Vagina (tissue), 2 donors: ENCODE measurements at regions not wholly inside any gene's neighbourhood (a gene's known extent, or its start where the extent isn't known, plus 50 kb on each side); places are given as distances from the start of the nearest gene placed in this dataset.

Experiments
- DNase-seq, 2 donors: peaks; one replicate each; pipeline ENCODE4 v3.0.0-alpha.2; 2017; ENCODE audit errors: extremely low spot score in 2 of 2
- H3K27ac ChIP-seq: fragments of 200-600 bp; sonication (generic); one replicate; pipeline ENCODE4 v1.5.1; 2019
- H3K27me3 ChIP-seq: fragments of 200-600 bp; sonication (generic); one replicate; pipeline ENCODE4 v1.5.1; 2019
- H3K36me3 ChIP-seq, 2 donors: fragments of 200-600 bp; sonication (generic); one replicate each; pipeline ENCODE4 v1.5.1; 2017 to 2019
- H3K4me1 ChIP-seq: fragments of 200-600 bp; sonication (generic); one replicate; pipeline ENCODE4 v1.5.1; 2019
- H3K4me3 ChIP-seq, 2 donors: fragments of 200-600 bp; sonication (generic); 1 replicate in 1 of 2; 2 replicates in 1 of 2; pipeline ENCODE4 v1.5.1; 2016 to 2019
- H3K9me3 ChIP-seq: fragments of 200-600 bp; sonication (generic); one replicate; pipeline ENCODE4 v1.5.1; 2019
- CTCF ChIP-seq, 3 experiments: fragments of 450-650 bp in 2 of 3; fragments of 200-600 bp in 1 of 3; sonication (generic) in 1 of 3; IDR thresholded peaks; one replicate each; pipeline ENCODE4 v1.5.1; 2017 to 2019; ENCODE audit warnings: antibody characterized with exemption in 3 of 3, mild to moderate bottlenecking in 2 of 3, moderate library complexity in 2 of 3
- POLR2A ChIP-seq, 2 donors: fragments of 450-650 bp; IDR thresholded peaks; one replicate each; pipeline ENCODE4 v1.6.1; 2017; ENCODE audit warnings: antibody characterized with exemption in 2 of 2, mild to moderate bottlenecking in 2 of 2, moderate library complexity in 2 of 2
- POLR2AphosphoS5 ChIP-seq, 2 donors: sonication (generic); formaldehyde crosslinking; IDR thresholded peaks; one replicate each; pipeline ENCODE4 v1.9.0; 2017; ENCODE audit warnings: antibody characterized with exemption in 2 of 2, mild to moderate bottlenecking in 2 of 2, low read depth in 1 of 2; ENCODE audit not compliant: insufficient read depth in 1 of 2
- intact Hi-C: fragments of 100-400 bp; cut with DNase I; formaldehyde crosslinking; loops from one replicate; pipeline ENCODE4 v1.15.1; 2023

- intact Hi-C loops = no loop called here
- no peaks in the 10 kb centered on the region for H3K27me3 ChIP-seq
- H3K9me3 ChIP-seq = no peaks in the 10 kb centered on the region
- TF ChIP-seq POLR2AphosphoS5 (IDR thresholded peaks at IDR 0.05; ENCODE audit: insufficient read depth in 1 of 2, low read depth in 1 of 2) = no peak
- TF ChIP-seq CTCF (IDR thresholded peaks at IDR 0.05) = no peak
- TF ChIP-seq POLR2A (IDR thresholded peaks at IDR 0.05) = no peak
- H3K36me3 ChIP-seq = no peaks in the 10 kb centered on the region
- DNase-seq = no peak
- no peaks in the 10 kb centered on the region for H3K4me1 ChIP-seq
- no peak overlapping the region for H3K27ac ChIP-seq
- no peak overlapping the region for H3K4me3 ChIP-seq
Observed at GRCh38 chr18:22297008-22297407, 120.7 kb downstream of the CTAGE1 start.

GRCh38 chr18:22296304-22296703, 121.4 kb downstream of the CTAGE1 start:
- no peaks in the 10 kb centered on the region for H3K9me3 ChIP-seq
- intact Hi-C loops = no loop called here
- H3K27ac ChIP-seq = no peak overlapping the region
- DNase-seq = no peak
- no peaks in the 10 kb centered on the region for H3K27me3 ChIP-seq
- H3K4me1 ChIP-seq = no peaks in the 10 kb centered on the region
- no peak overlapping the region for H3K4me3 ChIP-seq
- no peaks in the 10 kb centered on the region for H3K36me3 ChIP-seq
- no peak for TF ChIP-seq POLR2A (IDR thresholded peaks at IDR 0.05)
- TF ChIP-seq CTCF (IDR thresholded peaks at IDR 0.05) = no peak
- TF ChIP-seq POLR2AphosphoS5 (IDR thresholded peaks at IDR 0.05; ENCODE audit: insufficient read depth in 1 of 2, low read depth in 1 of 2) = no peak

- no peaks in the 10 kb centered on the region for H3K36me3 ChIP-seq
- no peak overlapping the region for H3K4me3 ChIP-seq
- no peaks in the 10 kb centered on the region for H3K27me3 ChIP-seq
- TF ChIP-seq CTCF (IDR thresholded peaks at IDR 0.05) (no peak), POLR2AphosphoS5 (IDR thresholded peaks at IDR 0.05; ENCODE audit: insufficient read depth in 1 of 2, low read depth in 1 of 2) (no peak), POLR2A (IDR thresholded peaks at IDR 0.05) (no peak)
- H3K27ac ChIP-seq = no peak overlapping the region
- DNase-seq = no peak
- intact Hi-C loops = no loop called here
- no peaks in the 10 kb centered on the region for H3K4me1 ChIP-seq
- H3K9me3 ChIP-seq = no peaks in the 10 kb centered on the region
Observed at GRCh38 chr18:22293417-22293816, 124.0 kb downstream of the GATA6 start.

- H3K27ac ChIP-seq = no peak overlapping the region
- no peak for TF ChIP-seq POLR2AphosphoS5 (IDR thresholded peaks at IDR 0.05; ENCODE audit: insufficient read depth in 1 of 2, low read depth in 1 of 2)
- TF ChIP-seq CTCF (IDR thresholded peaks at IDR 0.05) = no peak
- TF ChIP-seq POLR2A (IDR thresholded peaks at IDR 0.05) = no peak
- H3K27me3 ChIP-seq = no peaks in the 10 kb centered on the region
- intact Hi-C loops = no loop called here
- H3K9me3 ChIP-seq = no peaks in the 10 kb centered on the region
- no peak for DNase-seq
- H3K4me1 ChIP-seq = peaks cover 16% of the 10 kb centered on the region
- no peak overlapping the region for H3K4me3 ChIP-seq
- no peaks in the 10 kb centered on the region for H3K36me3 ChIP-seq
Observed at GRCh38 chr18:22290004-22290403, 120.6 kb downstream of the GATA6 start.

GRCh38 chr18:22286585-22286984, 117.2 kb downstream of the GATA6 start:
- TF ChIP-seq CTCF (IDR thresholded peaks at IDR 0.05) (no peak), POLR2AphosphoS5 (IDR thresholded peaks at IDR 0.05; ENCODE audit: insufficient read depth in 1 of 2, low read depth in 1 of 2) (no peak), POLR2A (IDR thresholded peaks at IDR 0.05) (no peak)
- intact Hi-C loops = no loop called here
- H3K4me1 ChIP-seq = peaks cover 16% of the 10 kb centered on the region
- DNase-seq = no peak
- H3K36me3 ChIP-seq = no peaks in the 10 kb centered on the region
- H3K9me3 ChIP-seq = no peaks in the 10 kb centered on the region
- H3K27me3 ChIP-seq = no peaks in the 10 kb centered on the region
- H3K27ac ChIP-seq = no peak overlapping the region
- no peak overlapping the region for H3K4me3 ChIP-seq
